ENCODE measurements at regions not wholly inside any gene's neighbourhood (a gene's known extent, or its start where the extent isn't known, plus 50 kb on each side); places are given as distances from the start of the nearest gene placed in this dataset.

- TF ChIP-seq TCF12 (IDR thresholded peaks at IDR 0.05) = no peak
- TF ChIP-seq TCF12 (CRISPR knock-in tag; IDR thresholded peaks at IDR 0.05) = no peak
Measured at GRCh38 chr6:51098246-51098645, 279.6 kb downstream of the TFAP2B start (continued).

- no peaks in the 10 kb centered on the region for H3K36me3 ChIP-seq (replicated peaks in 1 of 2; ENCODE audit: control insufficient read depth in 1 of 2, insufficient read depth in 2 of 2, low read length in 2 of 2)
- H3K27ac ChIP-seq (ENCODE audit: extremely low read length, insufficient read depth, low read length) = no peak overlapping the region
Measured at GRCh38 chr6:51098791-51099190, 280.1 kb downstream of the TFAP2B start.

More at GRCh38 chr6:51098791-51099190, 280.1 kb downstream of the TFAP2B start:
- Histone ChIP-seq H3K9me3 (ENCODE audit: low read length) (peaks cover 43% of the 10 kb centered on the region), H3K4me1 (ENCODE audit: insufficient read depth, low read length) (no peaks in the 10 kb centered on the region), H3K79me2 (ENCODE audit: insufficient read depth, low read length) (no peaks in the 10 kb centered on the region), H3K9ac (ENCODE audit: insufficient read depth, low read depth, low read length) (no peak overlapping the region), H3K4me2 (ENCODE audit: low read depth, low read length) (no peak overlapping the region), H2AFZ (ENCODE audit: low read length) (no peak overlapping the region), H3K27me3 (ENCODE audit: control insufficient read depth in 1 of 2, insufficient read depth in 2 of 2, low read length in 2 of 2) (no peaks in the 10 kb centered on the region), H4K20me1 (ENCODE audit: insufficient read depth, low read length) (no peaks in the 10 kb centered on the region), H3K4me3 (replicated peaks in 1 of 3; ENCODE audit: insufficient read depth in 1 of 3, low read depth in 2 of 3, low read length in 3 of 3) (no peak overlapping the region)
- no TSS peak for BruUV-seq (replicated peaks)
- FAIRE-seq = no peak
- ChIA-PET POLR2A (no interaction called here), CTCF (ENCODE audit: low intra/inter-chr PET ratio, low total read pairs) (no interaction called here)
- no peak for TF ChIP-seq ZNF142 (CRISPR knock-in tag; IDR thresholded peaks at IDR 0.05)
- ATAC-seq = no peak
- DNase-seq (ENCODE audit: low spot score) = no peak
- intact Hi-C loops (cut with micrococcal nuclease; ENCODE audit: unreplicated experiment) = no loop called here
- in situ Hi-C loops (cut with HindIII; ENCODE audit: extremely low pct_ligation_motif_present, low pct_unique_long_range_greater_than_20kb) = no loop called here
